Lower leg skin (tissue), 4 donors: ENCODE measurements at regions not wholly inside any gene's neighbourhood (a gene's known extent, or its start where the extent isn't known, plus 50 kb on each side); places are given as distances from the start of the nearest gene placed in this dataset.
A peak's percentile ranks its signal among the peaks of the same experiment; 100 is the strongest.

ENCODE experiments used
- DNase-seq, 2 donors: peaks; one replicate each; pipeline ENCODE4 v3.0.0-alpha.2; 2019; ENCODE audit warnings: low spot score in 2 of 2
- H3K4me3 ChIP-seq: fragments of 200-600 bp; sonication (generic); 2 replicates; pipeline ENCODE4 v1.5.1; 2017; ENCODE audit warnings: mild to moderate bottlenecking, low read depth; ENCODE audit not compliant: poor library complexity, severe bottlenecking
- POLR2A ChIP-seq, 2 donors: fragments of 450-650 bp; IDR thresholded peaks; one replicate each; pipeline ENCODE4 v1.6.1; 2016 to 2017; ENCODE audit warnings: antibody characterized with exemption in 2 of 2, mild to moderate bottlenecking in 1 of 2, moderate library complexity in 1 of 2
- WGBS, 2 donors: methylation state at CpG; one replicate each; pipeline ENCODE4 v1.1.5; 2018; 5-methylcytosine and 5-hydroxymethylcytosine counted together
- intact Hi-C: fragments of 100-400 bp; cut with DNase I; formaldehyde crosslinking; loops from one replicate; pipeline ENCODE4 v1.15.0; 2023; ENCODE audit warnings: low total_unique reads
- TF ChIP-seq, protein P1 (sequence below), 3 donors: fragments of 450-650 bp; IDR thresholded peaks; one replicate each; pipeline ENCODE4 v1.5.1; 2016; ENCODE audit warnings: antibody characterized with exemption in 3 of 3, mild to moderate bottlenecking in 3 of 3, moderate library complexity in 2 of 3

DNA sequence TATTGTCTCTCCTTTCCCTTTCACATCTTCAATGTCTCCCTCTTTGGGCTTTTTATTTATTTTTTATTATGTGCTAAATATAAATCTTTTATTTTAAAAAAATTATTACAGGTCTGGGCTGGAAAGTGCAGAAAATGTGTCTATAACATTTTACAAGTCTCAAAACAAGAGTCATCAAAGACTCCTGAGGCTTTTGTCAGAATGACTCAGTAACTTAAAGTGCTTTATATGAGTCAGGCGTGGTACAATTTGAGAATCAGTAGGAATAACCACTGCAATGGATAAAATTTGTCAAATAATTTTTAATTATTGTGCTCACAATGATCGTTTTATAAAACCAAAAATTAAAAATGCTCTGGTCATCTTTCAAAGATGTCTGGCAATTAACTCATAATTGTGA, 193.9 kb downstream of the MMUT start:
- DNase-seq: no peak
- intact Hi-C loops: no loop called here
- TF ChIP-seq POLR2A (IDR thresholded peaks at IDR 0.05): no peak
- TF ChIP-seq, protein P1, sequence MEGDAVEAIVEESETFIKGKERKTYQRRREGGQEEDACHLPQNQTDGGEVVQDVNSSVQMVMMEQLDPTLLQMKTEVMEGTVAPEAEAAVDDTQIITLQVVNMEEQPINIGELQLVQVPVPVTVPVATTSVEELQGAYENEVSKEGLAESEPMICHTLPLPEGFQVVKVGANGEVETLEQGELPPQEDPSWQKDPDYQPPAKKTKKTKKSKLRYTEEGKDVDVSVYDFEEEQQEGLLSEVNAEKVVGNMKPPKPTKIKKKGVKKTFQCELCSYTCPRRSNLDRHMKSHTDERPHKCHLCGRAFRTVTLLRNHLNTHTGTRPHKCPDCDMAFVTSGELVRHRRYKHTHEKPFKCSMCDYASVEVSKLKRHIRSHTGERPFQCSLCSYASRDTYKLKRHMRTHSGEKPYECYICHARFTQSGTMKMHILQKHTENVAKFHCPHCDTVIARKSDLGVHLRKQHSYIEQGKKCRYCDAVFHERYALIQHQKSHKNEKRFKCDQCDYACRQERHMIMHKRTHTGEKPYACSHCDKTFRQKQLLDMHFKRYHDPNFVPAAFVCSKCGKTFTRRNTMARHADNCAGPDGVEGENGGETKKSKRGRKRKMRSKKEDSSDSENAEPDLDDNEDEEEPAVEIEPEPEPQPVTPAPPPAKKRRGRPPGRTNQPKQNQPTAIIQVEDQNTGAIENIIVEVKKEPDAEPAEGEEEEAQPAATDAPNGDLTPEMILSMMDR (IDR thresholded peaks at IDR 0.05): no peak
- 32% methylated on average over 2 of the region's 2 CpGs for WGBS, 2 donors
- H3K4me3 ChIP-seq: no peak overlapping the region

DNA sequence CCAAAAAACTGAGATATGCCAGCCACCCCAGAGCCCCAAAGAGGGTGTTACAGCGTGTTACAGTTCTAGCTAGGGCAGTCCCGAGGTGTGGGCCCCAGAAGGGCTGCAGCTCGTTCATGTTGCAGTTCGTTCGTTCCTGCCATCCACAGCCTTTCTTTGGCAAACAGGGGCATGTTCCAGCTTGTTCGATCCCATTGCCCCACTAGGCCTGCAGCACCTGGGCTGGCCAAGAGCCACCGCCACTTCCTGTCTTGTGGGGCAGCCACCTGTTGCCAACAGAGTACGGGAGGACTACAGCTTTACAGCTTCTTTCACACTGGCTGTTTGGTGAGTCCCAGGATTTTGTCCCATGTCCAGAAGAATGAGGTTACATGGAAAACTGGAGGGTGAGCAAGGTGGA, 198.1 kb downstream of the MMUT start:
- H3K4me3 ChIP-seq: no peak overlapping the region
- WGBS, 2 donors: 50 to 52% methylated on average over 8 of the region's 8 CpGs
- peak in 1 of 2 donors; percentile 67 for DNase-seq
- TF ChIP-seq POLR2A (IDR thresholded peaks at IDR 0.05): no peak
- TF ChIP-seq, protein P1 (IDR thresholded peaks at IDR 0.05): no peak
- intact Hi-C loops: no loop called here

DNA sequence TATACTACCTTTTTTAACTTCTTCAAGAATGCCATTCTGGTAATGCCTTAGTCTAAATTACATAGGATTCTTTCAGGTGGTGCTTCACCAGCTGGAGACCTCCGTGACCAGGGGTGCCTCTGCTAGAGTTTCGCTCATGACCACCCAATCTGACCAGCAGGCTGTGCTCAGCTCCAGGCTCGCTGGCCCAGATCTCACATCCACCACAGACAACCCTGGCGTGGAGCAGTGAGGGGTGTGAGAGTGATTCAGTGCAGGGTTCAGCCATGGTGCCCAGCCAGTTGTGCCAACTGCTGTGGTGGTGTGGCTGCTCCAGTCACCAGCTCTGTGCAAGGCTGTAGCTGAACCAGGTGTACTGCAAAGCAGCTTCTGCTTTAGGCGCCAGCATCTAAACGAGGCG, 198.6 kb downstream of the MMUT start:
- 70 to 87% methylated on average over 6 to 7 of the region's 7 CpGs for WGBS, 2 donors
- intact Hi-C loops: no loop called here
- H3K4me3 ChIP-seq: no peak overlapping the region
- peak in 1 of 2 donors; percentile 76 for DNase-seq
- TF ChIP-seq, protein P1 (IDR thresholded peaks at IDR 0.05): no peak
- no peak for TF ChIP-seq POLR2A (IDR thresholded peaks at IDR 0.05)

DNA sequence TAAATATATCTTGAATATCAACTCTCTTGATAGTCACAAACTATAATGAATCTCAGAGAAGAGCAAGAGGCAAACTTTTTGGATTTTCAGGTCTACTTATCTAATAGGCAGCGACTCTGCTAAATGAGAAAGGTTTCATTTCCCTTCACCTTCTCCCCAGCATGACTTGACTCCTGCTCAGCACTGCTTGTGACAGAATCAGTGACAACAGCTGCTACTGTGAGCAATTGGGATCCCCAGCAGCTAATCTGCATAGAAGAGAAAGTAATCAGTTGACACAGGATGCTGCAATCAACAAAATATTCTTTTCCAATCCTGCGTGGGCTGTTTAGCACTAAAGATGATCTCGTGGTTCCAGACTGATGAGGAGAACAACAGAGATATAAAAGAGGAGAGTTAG, 205.5 kb downstream of the MMUT start:
- TF ChIP-seq POLR2A (IDR thresholded peaks at IDR 0.05): no peak
- TF ChIP-seq, protein P1 (IDR thresholded peaks at IDR 0.05): no peak
- H3K4me3 ChIP-seq: no peak overlapping the region
- intact Hi-C loops: no loop called here
- WGBS, 2 donors: 50 to 53% methylated on average over 3 of the region's 3 CpGs
- no peak for DNase-seq

DNA sequence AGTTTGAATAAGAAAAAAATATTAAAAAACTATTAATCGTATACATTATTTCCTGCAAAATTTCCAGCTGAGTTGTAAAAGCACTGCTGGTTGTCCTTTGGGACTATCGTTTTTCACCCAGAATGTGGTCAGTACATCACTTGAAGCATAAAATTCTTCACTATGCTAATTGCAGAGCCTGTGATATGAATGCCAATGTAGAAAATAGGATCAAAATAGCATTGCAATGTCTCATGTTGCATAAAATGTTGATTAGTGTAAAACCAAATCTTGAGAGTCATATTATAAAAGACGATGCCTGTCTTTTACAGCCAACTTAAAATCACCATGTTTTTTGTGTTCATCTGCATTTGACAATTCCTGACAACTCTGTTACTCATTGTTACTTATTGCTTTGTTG, 207.7 kb downstream of the MMUT start:
- intact Hi-C loops: no loop called here
- 82 to 92% methylated on average over 3 of the region's 3 CpGs for WGBS, 2 donors
- no peak for TF ChIP-seq POLR2A (IDR thresholded peaks at IDR 0.05)
- TF ChIP-seq, protein P1 (IDR thresholded peaks at IDR 0.05): no peak
- H3K4me3 ChIP-seq: no peak overlapping the region
- no peak for DNase-seq

DNA sequence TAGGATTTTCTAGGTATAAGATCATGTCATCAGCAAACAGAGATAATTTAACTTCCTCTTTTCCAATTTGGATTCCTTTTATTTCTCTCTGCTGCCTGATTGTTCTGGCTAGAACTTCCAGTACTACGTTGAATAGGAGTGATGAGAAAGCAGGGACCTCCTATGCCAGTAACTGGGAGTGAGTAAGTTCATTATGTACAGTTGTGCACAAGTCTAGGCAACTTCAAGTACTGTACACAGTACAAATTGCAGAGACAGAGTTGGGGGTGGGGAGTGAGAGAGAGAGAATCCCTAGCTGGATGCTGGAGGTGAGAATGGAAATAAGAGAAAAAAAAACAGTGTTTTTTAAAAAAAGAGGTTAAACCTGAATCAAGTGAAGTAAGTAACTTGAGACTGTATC, 210.2 kb downstream of the MMUT start:
- H3K4me3 ChIP-seq: no peak overlapping the region
- TF ChIP-seq, protein P1 (IDR thresholded peaks at IDR 0.05): no peak
- TF ChIP-seq POLR2A (IDR thresholded peaks at IDR 0.05): no peak
- DNase-seq: no peak
- 42 to 45% methylated on average over 1 of the region's 1 CpG for WGBS, 2 donors
- intact Hi-C loops: no loop called here
